ENCODE measurements at regions not wholly inside any gene's neighbourhood (a gene's known extent, or its start where the extent isn't known, plus 50 kb on each side); places are given as distances from the start of the nearest gene placed in this dataset.
"Not testable (repeated sequence)": the region's sequence is repeated elsewhere in the genome, so short reads cannot be mapped to it uniquely, and the experiment has no call there.

- DNase-seq (ENCODE audit: low spot score) = no peak
These were observed 272.0 kb upstream of the RGMA start for GRCh38 chr15:93360976-93361375.

DNA sequence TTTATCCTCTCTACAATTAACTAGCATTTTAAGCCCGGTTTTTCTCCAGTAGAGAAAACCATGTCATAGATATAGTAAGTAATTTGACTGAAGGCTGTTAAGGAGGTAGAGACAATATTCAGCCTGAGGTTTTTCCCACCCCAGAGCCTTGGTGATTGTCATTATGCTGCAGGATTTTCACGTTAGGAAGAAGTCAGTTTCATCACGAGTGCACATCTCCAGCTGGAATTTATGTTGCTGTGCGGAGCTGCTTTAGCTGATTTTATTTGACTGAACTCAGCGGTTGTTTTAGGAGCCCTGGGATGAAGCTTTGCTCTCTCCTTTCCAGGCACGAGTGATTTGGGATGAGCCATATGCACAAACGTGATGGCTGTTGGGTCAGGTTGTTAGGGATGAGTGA lies 271.3 kb upstream of the RGMA start:
- no peak for DNase-seq (ENCODE audit: low spot score)

DNA sequence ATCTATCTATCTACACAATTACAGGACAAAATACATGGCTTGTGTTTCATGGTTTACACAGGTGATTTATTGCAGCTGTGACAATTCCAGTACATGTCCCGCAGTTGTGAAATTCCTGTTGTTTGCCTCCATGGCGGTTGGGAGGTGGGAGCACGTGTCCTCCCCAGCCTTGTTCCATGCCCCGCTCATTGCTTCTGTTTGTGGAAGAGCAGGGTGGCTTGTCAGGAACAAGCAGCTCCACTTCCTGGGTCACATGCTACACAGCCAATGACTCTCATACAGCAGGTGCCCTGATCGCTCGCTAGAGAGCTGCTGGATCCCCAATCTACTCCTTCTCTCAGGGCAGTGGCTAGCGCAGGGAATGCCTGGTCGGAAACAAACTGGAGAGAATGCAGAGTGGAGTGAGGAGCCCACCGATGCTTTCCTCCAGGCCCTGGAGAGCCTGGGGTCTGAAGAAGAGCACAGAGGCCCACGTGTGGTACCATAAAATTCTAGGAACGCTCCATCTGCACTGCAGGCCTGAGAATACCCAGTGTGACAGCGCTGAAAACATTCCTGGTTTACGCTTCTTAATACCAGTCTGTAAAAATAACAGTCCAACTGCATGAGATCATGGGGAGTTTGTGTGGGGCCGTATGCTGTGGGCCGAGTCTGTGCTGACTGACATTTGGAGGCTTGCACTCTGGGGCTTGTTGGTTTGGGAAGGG lies 270.6 kb upstream of the RGMA start:
- DNase-seq (ENCODE audit: low spot score) = no peak

GRCh38 chr15:93359060-93359408 lies 270.0 kb upstream of the RGMA start:
- DNase-seq (ENCODE audit: low spot score) = no peak

DNA sequence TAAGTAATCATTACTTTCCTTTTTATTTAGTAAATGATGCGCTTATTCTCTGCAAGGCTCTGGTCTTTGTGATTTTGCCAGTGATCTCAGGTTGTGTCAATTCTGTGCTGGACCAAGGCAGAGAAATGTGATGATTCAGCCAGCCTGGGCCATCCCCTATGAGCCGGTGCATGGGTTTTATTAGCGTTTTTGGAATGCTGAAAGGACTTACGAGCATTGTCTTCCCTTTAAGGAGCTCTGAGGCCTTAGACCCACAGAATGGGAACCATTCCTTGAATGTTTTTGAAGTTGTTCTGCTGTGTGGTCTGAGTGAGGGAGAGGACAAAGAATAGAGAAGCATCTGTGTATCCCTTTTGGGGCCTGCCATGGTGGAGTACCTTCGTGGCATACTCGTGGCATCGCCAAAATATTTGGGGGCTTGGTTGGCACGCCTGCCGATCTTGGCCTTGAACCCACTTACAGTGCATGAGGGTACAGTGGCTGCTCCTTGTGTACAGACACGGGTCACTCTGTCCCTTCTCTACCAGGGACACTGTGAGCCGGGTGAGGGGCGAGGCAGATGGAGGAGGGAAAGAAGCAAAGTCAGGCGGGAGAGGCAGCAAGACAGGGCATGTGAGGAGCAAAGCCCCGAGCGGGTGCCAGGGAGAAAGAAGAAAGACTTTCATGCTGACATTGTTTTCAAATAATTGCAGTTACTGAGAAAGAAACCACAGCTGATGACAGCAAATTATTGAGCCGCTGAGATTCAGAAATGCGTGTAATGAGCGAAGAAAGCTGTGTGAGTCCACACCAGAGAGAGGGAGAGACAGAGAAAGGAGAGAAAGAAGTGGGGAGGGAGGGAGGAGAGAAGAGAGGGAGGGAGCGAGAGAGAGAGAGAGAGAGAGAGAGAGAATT lies 269.4 kb upstream of the RGMA start:
- DNase-seq (ENCODE audit: low spot score) = no peak

- DNase-seq (ENCODE audit: low spot score) = no peak
These were observed 259.9 kb upstream of the RGMA start for GRCh38 chr15:93348711-93349545.

DNA sequence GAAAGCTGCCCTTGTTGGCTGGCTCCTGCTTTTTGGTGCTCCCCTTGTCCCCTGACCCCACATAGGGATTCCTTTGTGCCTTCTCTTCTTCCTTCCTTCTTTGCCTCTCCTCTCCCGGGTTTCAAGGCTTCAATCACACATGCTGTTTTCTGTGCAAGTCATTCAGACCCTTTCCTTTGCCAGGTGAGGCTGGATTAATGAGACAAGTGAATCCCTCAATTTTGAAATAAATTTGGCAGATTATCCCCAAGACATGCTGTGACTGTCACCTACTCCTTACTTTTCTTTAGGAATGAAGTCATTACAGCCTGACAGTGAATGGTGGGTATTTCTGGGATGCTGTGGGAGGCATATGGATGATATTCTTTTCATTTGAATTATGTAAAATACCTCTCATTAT lies 259.0 kb upstream of the RGMA start:
- no peak for DNase-seq (ENCODE audit: low spot score)

DNA sequence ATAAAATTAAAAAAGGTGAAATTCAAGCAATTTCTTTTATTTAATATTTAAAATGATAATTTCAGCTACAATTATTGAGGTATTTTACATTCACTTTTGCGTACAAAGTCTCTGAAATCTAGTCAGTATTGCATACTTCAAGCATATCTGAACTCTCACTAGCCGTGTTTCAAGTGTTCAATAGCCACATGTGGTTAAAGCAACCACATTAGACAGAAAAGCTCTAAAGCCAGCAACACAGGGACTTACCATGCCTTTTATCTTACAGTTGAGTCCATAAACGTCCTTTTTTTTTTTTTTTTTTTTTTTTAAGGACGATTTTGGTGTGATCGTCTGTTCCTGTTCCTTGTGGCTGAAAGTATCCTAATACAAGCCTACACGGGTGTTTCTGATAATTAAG lies 257.0 kb upstream of the RGMA start:
- no peak for DNase-seq (ENCODE audit: low spot score)

GRCh38 chr15:93343402-93343801 lies 254.4 kb upstream of the RGMA start:
- DNase-seq (ENCODE audit: low spot score) = not testable (repeated sequence)

DNA sequence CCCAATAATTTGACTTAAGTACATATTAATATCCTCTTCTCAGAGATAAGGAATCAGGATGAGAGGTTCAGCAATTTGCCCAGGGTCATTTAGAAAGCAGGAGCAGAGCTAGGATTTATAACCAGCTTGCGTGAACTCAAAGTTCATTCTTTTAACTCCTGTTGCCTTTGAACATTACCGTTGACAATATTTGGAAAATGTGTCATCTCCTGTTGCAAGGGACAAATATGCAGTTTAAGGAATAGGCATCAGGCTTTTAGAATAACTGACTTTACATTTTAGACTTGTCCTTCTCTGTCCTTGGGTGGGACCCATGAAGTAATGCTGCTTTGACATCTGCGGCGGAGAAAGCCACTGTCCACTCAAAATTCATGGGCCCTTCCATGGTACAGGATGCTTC lies 252.2 kb upstream of the RGMA start:
- no peak for DNase-seq (ENCODE audit: low spot score)

GRCh38 chr15:93340406-93340805 lies 251.4 kb upstream of the RGMA start:
- DNase-seq (ENCODE audit: low spot score) = no peak

GRCh38 chr15:93333796-93334195 lies 244.8 kb upstream of the RGMA start:
- DNase-seq (ENCODE audit: low spot score) = no peak

- not testable (repeated sequence) for DNase-seq (ENCODE audit: low spot score)
These were observed 244.1 kb upstream of the RGMA start for GRCh38 chr15:93333126-93333525.

DNA sequence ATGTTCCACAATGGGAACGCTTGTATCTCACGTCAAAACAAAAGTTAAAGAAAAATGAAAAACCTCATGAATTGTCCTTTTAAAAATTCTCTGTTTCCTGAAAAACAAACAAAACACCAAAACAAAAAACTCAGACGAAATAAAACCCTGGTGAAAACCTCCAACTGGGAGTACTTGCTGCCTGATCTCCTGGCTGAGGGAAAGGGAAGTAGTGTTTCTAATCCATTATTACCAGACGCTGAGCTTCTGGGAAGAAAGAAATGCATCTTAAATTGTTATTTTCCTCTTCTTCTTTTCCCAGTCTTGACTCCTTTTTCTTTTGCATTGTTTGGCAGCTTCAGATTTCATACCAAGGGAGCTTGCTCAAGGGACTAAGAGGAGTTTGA lies 243.2 kb upstream of the RGMA start:
- no peak for DNase-seq (ENCODE audit: low spot score)

DNA sequence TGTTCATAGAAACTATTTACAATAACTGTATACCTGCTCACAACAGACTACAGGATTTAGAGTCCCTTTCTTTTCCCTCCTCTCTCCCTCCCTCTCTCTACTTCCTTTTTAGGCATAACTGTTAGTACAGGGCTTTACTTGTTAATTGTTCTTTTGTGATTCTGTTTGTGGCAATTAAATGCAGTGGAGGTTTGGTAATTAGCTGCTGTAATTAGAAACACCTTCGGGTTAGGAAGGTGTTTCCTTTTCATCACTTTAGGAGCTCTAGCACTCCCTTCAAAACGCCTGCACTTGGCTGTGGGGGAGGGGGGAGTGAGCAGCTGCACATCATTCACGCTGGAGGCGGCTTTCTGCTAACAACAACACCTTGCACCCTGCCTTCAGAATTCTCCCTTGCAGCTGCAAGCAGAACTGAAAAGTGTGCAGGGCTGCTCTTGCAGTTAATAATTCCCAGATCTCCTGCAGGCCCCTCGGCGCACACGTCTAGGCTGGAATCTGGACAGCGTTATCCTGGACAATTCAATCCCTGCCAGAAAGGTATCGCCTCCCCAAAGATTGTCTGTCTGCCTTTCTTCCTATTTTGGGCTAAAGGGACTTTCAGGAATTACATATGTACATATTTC lies 242.6 kb upstream of the RGMA start:
- no peak for DNase-seq (ENCODE audit: low spot score)

DNA sequence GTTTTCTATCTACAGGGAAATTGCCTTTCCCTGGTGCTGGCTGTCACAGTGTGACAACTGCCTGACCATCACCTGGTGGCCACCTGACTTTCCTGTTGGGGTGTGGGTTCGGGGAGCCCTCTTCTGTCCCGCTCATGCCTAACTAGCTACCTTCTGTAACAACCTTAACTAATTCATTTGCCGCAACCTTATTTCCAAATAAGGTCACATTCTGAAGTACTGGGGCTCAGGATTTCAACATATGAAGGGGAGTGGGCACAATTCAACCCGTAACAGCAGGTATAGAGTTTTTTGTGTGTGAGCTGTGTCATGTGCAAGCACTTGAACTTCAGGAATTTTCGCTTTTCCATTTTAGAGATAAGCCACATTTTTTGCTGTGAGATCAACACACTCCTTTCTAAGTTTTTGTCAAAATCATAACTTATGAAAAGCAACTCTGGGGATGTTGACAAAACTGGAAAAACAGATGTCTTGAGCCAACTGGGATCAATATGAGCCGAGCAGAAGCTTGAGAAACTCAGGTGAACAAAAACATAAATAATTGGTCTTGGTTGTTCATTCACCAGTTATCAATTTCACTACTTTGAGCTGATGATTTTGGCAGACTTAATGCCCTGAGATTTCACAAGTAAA lies 242.0 kb upstream of the RGMA start:
- no peak for DNase-seq (ENCODE audit: low spot score)

DNA sequence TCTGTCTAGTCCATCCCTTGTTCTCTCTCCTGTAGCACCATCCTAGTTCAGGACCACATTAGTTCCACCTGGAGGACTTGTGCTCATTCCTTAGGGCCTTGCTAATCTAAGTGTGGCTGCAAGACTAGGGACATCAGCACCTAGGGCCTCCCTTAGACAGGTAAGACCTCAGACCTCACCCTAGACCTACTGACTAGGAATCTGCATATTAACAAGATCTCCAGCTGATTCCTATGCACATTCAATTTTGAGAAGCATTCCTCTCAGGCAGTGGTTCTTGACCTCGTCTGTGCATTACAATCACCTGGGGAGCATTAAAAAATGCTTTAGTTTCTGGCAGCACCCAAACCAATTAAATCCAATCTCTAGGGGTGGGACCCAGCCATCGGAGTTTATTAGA lies 238.4 kb upstream of the RGMA start:
- DNase-seq (ENCODE audit: low spot score) = no peak

DNA sequence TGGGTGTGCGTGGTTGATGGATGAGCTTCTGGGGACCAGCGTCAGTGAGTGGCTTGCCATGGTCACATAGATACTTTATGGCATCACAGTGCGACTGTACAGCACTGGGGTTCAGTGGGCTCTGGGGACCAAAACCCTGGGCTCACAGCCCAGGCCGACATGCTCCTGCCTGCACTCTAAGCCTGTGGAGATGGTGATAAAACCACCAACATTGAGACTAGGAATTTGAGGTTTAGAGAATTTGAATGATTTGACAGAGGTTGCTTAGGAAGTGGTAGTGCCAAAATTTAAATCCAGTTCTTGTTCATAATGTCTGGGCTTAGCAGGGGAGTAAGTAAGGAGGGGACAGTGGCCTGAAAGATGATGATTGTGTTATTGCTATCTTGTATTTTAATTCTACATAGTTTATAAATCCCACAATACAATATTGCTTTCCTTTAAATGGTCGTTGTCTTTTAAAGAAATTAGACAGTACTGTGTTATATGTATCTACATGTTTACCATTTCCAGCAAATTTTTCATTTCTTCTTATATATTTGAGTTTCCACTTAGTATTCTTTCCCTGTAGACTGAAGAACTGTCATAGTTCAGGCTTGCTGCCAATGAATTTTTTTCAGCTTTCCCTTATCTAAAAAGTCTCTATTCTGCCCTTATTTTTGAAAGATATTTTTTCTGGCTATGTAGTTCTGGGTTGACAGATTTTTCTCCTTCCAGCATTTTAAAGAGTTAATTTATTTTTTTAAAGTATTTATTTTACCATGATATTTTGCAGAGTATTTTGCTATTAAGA lies 235.4 kb upstream of the RGMA start:
- no peak for DNase-seq (ENCODE audit: low spot score)

- no peak for DNase-seq (ENCODE audit: low spot score)
These were observed 232.9 kb upstream of the RGMA start for GRCh38 chr15:93321881-93322282.

GRCh38 chr15:93319121-93319814 lies 230.3 kb upstream of the RGMA start:
- DNase-seq (ENCODE audit: low spot score) = no peak
